Large intestine (tissue), 3 donors: ENCODE measurements at regions not wholly inside any gene's neighbourhood (a gene's known extent, or its start where the extent isn't known, plus 50 kb on each side); places are given as distances from the start of the nearest gene placed in this dataset.
"Not testable (repeated sequence)": the region's sequence is repeated elsewhere in the genome, so short reads cannot be mapped to it uniquely, and the experiment has no call there.

Source experiments
- DNase-seq, 2 donors: peaks; one replicate each; pipeline versions ENCODE4 v3.0.0 to v3.0.0-alpha.2; 2013
- H3K27ac ChIP-seq: one replicate; pipeline ENCODE4 v1.5.1; 2013; ENCODE audit warnings: low read length
- H3K27me3 ChIP-seq: 2 replicates; pipeline ENCODE4 v1.6.1; 2013; ENCODE audit warnings: low read length; ENCODE audit not compliant: control insufficient read depth, insufficient read depth
- H3K36me3 ChIP-seq: 2 replicates; pipeline ENCODE4 v1.6.1; 2013; ENCODE audit warnings: low read length; ENCODE audit not compliant: control insufficient read depth, insufficient read depth
- H3K4me1 ChIP-seq: one replicate; pipeline ENCODE4 v1.6.1; 2013; ENCODE audit warnings: low read length; ENCODE audit not compliant: control insufficient read depth, insufficient read depth
- H3K4me3 ChIP-seq: one replicate; pipeline ENCODE4 v1.5.1; 2013; ENCODE audit warnings: low read length
- H3K9me3 ChIP-seq: one replicate; pipeline ENCODE4 v1.6.1; 2013; ENCODE audit warnings: mild to moderate bottlenecking, low read depth, low read length, moderate library complexity; ENCODE audit not compliant: control insufficient read depth
- WGBS: methylation state at CpG from one replicate; pipeline ENCODE4 v1.1.5; 2013; ENCODE audit warnings: low lambda C conversion rate; ENCODE audit not compliant: insufficient coverage; 5-methylcytosine and 5-hydroxymethylcytosine counted together

GRCh38 chr11:127941554-127941953, 645.8 kb downstream of the ETS1 start:
- DNase-seq, H3K36me3 ChIP-seq, H3K4me3 ChIP-seq, H3K4me1 ChIP-seq, H3K9me3 ChIP-seq, H3K27ac ChIP-seq, H3K27me3 ChIP-seq: not testable (repeated sequence)
- 80% methylated on average over 1 of the region's 17 CpGs for WGBS

- Histone ChIP-seq H3K27ac (no peak overlapping the region), H3K4me3 (no peak overlapping the region), H3K36me3 (no peaks in the 10 kb centered on the region), H3K27me3 (no peaks in the 10 kb centered on the region), H3K9me3 (no peaks in the 10 kb centered on the region), H3K4me1 (no peaks in the 10 kb centered on the region)
- DNase-seq: no peak
- WGBS: 100% methylated on average over 1 of the region's 3 CpGs
Measured at GRCh38 chr11:127939000-127939399, 648.4 kb downstream of the ETS1 start.

GRCh38 chr11:127935081-127935480, 652.3 kb downstream of the ETS1 start:
- no peak overlapping the region for H3K27ac ChIP-seq
- no peaks in the 10 kb centered on the region for H3K4me1 ChIP-seq
- WGBS: 89% methylated on average over 3 of the region's 4 CpGs
- H3K36me3 ChIP-seq: no peaks in the 10 kb centered on the region
- H3K27me3 ChIP-seq: no peaks in the 10 kb centered on the region
- DNase-seq: no peak
- no peak overlapping the region for H3K4me3 ChIP-seq
- no peaks in the 10 kb centered on the region for H3K9me3 ChIP-seq

GRCh38 chr11:127933961-127934360, 653.4 kb downstream of the ETS1 start:
- not testable (repeated sequence) for H3K4me3 ChIP-seq, H3K4me1 ChIP-seq, DNase-seq, H3K9me3 ChIP-seq, H3K27me3 ChIP-seq, H3K36me3 ChIP-seq, H3K27ac ChIP-seq
- no CpG with 5 or more reads among the region's 4 CpGs for whole genome bisulfite sequencing

GRCh38 chr11:127931803-127932202, 655.6 kb downstream of the ETS1 start:
- Histone ChIP-seq H3K4me3 (no peak overlapping the region), H3K27me3 (no peaks in the 10 kb centered on the region), H3K27ac (no peak overlapping the region), H3K9me3 (no peaks in the 10 kb centered on the region), H3K4me1 (no peaks in the 10 kb centered on the region), H3K36me3 (no peaks in the 10 kb centered on the region)
- WGBS: 90% methylated on average over 5 of the region's 7 CpGs
- no peak for DNase-seq

GRCh38 chr11:127926721-127927120, 660.6 kb downstream of the ETS1 start:
- Histone ChIP-seq H3K4me1 (no peaks in the 10 kb centered on the region), H3K27me3 (no peaks in the 10 kb centered on the region), H3K36me3 (no peaks in the 10 kb centered on the region), H3K9me3 (no peaks in the 10 kb centered on the region), H3K4me3 (no peak overlapping the region), H3K27ac (no peak overlapping the region)
- DNase-seq: no peak
- 100% methylated on average over 1 of the region's 8 CpGs for WGBS

GRCh38 chr11:127925475-127925874, 661.9 kb downstream of the ETS1 start:
- Histone ChIP-seq H3K27me3 (no peaks in the 10 kb centered on the region), H3K36me3 (no peaks in the 10 kb centered on the region), H3K9me3 (no peaks in the 10 kb centered on the region), H3K4me1 (no peaks in the 10 kb centered on the region), H3K27ac (no peak overlapping the region), H3K4me3 (no peak overlapping the region)
- no CpG with 5 or more reads among the region's 4 CpGs for WGBS
- DNase-seq: no peak

GRCh38 chr11:127919206-127920000, 668.0 kb downstream of the ETS1 start:
- no peaks in the 10 kb centered on the region for H3K4me1 ChIP-seq
- no peaks in the 10 kb centered on the region for H3K27me3 ChIP-seq
- H3K27ac ChIP-seq: no peak overlapping the region
- DNase-seq: no peak
- no peaks in the 10 kb centered on the region for H3K36me3 ChIP-seq
- H3K9me3 ChIP-seq: peaks cover 7% of the 10 kb centered on the region
- H3K4me3 ChIP-seq: no peak overlapping the region
- no CpG with 5 or more reads among the region's 2 CpGs for WGBS

GRCh38 chr11:127902382-127902781, 685.0 kb downstream of the ETS1 start:
- H3K36me3 ChIP-seq: no peaks in the 10 kb centered on the region
- H3K27me3 ChIP-seq: no peaks in the 10 kb centered on the region
- no peaks in the 10 kb centered on the region for H3K4me1 ChIP-seq
- no peak overlapping the region for H3K27ac ChIP-seq
- H3K4me3 ChIP-seq: no peak overlapping the region
- H3K9me3 ChIP-seq: peaks cover 8% of the 10 kb centered on the region
- no peak for DNase-seq

GRCh38 chr11:127898422-127899365, 688.7 kb downstream of the ETS1 start:
- H3K27me3 ChIP-seq: no peaks in the 10 kb centered on the region
- no peaks in the 10 kb centered on the region for H3K4me1 ChIP-seq
- WGBS: no CpG with 5 or more reads among the region's 28 CpGs
- H3K4me3 ChIP-seq: no peak overlapping the region
- no peak for DNase-seq
- H3K27ac ChIP-seq: no peak overlapping the region
- H3K9me3 ChIP-seq: peaks cover 8% of the 10 kb centered on the region
- H3K36me3 ChIP-seq: no peaks in the 10 kb centered on the region
